Islet of Langerhans (tissue), 1 donor: ENCODE measurements at regions not wholly inside any gene's neighbourhood (a gene's known extent, or its start where the extent isn't known, plus 50 kb on each side); places are given as distances from the start of the nearest gene placed in this dataset.
"Not testable (repeated sequence)": the region's sequence is repeated elsewhere in the genome, so short reads cannot be mapped to it uniquely, and the experiment has no call there.

ENCODE experiments used
- FAIRE-seq: peaks from one replicate; lab custom pipeline; 2011; peaks lifted over from hg19 to GRCh38; lab: Jason Lieb, UNC

- no peak for FAIRE-seq
Measured at GRCh38 chr7:121521711-121522400, 125.7 kb upstream of the FAM3C start.

- FAIRE-seq, result no peak
Measured at GRCh38 chr7:121520911-121521310, 124.8 kb upstream of the FAM3C start.

- FAIRE-seq, result no peak
Measured at GRCh38 chr7:121519548-121520521, 123.7 kb upstream of the FAM3C start.

- FAIRE-seq, result no peak
Measured at GRCh38 chr7:121517591-121517990, 121.5 kb upstream of the FAM3C start.

- FAIRE-seq, result no peak
Measured at GRCh38 chr7:121516821-121517220, 120.7 kb upstream of the FAM3C start.

- FAIRE-seq, result no peak
Measured at GRCh38 chr7:121515630-121516401, 119.7 kb upstream of the FAM3C start.

GRCh38 chr7:121515229-121515628 is 119.1 kb upstream of the FAM3C start:
- FAIRE-seq, result no peak

GRCh38 chr7:121513105-121513504 is 117.0 kb upstream of the FAM3C start:
- FAIRE-seq, result no peak

- FAIRE-seq, result no peak
Measured at GRCh38 chr7:121510858-121511482, 114.9 kb upstream of the FAM3C start.

- FAIRE-seq, result no peak
Measured at GRCh38 chr7:121510302-121510701, 114.2 kb upstream of the FAM3C start.

- FAIRE-seq, result no peak
Measured at GRCh38 chr7:121505540-121506182, 109.6 kb upstream of the FAM3C start.

GRCh38 chr7:121505021-121505420 is 108.9 kb upstream of the FAM3C start:
- FAIRE-seq, result no peak

GRCh38 chr7:121504482-121504881 is 108.4 kb upstream of the FAM3C start:
- FAIRE-seq, result no peak

GRCh38 chr7:121503730-121504129 is 107.6 kb upstream of the FAM3C start:
- no peak for FAIRE-seq

GRCh38 chr7:121503039-121503438 is 106.9 kb upstream of the FAM3C start:
- no peak for FAIRE-seq

GRCh38 chr7:121501566-121501965 is 105.5 kb upstream of the FAM3C start:
- FAIRE-seq, result no peak

- FAIRE-seq, result no peak
Measured at GRCh38 chr7:121500360-121501058, 104.4 kb upstream of the FAM3C start.

GRCh38 chr7:121499624-121500023 is 103.5 kb upstream of the FAM3C start:
- no peak for FAIRE-seq

- FAIRE-seq, result no peak
Measured at GRCh38 chr7:121498816-121499215, 102.7 kb upstream of the FAM3C start.

GRCh38 chr7:121497545-121497944 is 101.4 kb upstream of the FAM3C start:
- FAIRE-seq, result not testable (repeated sequence)

GRCh38 chr7:121494516-121494915 is 98.4 kb upstream of the FAM3C start:
- no peak for FAIRE-seq
